HG02763 (cell line): ENCODE measurements at regions not wholly inside any gene's neighbourhood (a gene's known extent, or its start where the extent isn't known, plus 50 kb on each side); places are given as distances from the start of the nearest gene placed in this dataset.
"Not testable (repeated sequence)": the region's sequence is repeated elsewhere in the genome, so short reads cannot be mapped to it uniquely, and the experiment has no call there.

Source experiments
- ATAC-seq: cut with Tn5 transposase; IDR thresholded peaks from one replicate; pipeline ENCODE4 v1.9.1; 2021; ENCODE audit warnings: mild to moderate bottlenecking, moderate library complexity; ENCODE audit not compliant: unreplicated experiment

DNA sequence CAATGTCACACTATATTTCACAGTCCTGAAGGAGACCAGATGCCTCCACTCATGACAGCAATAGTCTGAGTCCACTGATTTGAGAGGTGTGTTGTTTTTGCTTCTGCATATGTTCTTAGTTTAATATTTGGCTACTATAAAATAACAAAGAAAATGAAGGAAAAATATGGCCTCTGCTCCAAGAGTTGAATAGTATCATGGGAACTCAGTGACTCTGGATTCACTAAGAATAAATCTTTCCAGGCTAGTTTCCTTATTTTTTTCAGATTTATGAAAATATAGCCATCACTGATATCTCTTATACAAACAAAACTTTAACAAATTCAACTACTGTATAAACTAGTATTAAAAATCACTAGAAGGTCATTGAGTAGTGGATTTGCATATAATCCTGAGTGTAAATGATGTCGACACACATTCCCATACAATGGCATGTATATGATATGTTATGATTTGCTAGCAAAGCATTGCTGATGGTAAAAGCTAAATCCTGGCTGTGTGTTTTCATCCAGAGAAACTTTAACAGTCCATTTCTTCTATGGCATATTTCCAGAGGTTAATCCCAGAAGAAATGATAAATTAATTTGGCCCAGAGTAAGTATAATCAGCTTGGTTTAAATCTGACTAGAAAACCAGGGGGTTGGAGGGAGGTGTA is 66.0 kb upstream of the VIPR2 start:
- no peak for ATAC-seq

- no peak for ATAC-seq
Measured at GRCh38 chr7:159209429-159209828, 64.8 kb upstream of the VIPR2 start.

DNA sequence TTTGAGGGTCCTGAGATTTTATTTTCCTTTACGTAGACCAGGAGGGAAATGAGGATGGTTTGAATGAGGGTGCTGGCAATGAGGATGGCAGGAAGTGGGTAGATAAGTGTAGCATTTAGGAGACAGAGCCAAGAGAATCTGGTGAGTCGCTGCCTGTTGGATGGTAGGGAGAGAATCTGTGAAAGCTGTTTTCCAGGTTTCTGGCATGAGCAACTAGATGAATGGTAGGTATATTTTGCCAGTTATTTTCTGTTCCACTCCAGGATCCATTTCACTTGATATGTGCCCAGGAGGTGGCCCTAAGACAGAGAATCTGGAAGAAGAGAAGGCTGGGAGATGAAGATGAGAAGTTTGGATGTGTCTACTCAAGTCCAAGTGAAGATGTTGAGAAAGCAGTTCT is 63.3 kb upstream of the VIPR2 start:
- ATAC-seq, result no peak

- ATAC-seq, result no peak
Measured at GRCh38 chr7:159207393-159207792, 62.7 kb upstream of the VIPR2 start.

DNA sequence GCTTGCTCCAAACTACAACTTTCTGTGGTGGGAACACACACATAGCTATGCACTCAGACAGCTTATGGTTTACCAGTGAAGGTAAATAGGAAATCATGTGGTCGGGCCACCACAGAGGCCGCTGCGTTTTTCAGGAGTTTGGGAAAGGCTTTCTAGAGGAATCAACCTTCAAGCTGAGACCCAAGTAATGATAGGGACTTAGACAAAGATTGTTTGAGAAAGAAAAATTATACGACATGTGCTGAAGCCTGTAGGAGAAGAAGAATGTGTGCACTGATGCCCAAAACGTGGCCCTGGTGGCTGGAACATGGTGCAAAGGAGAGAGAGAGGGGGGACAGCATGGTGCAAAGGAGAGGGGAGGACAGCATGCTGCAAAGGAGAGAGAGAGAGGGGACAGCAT is 61.2 kb upstream of the VIPR2 start:
- ATAC-seq, result no peak

DNA sequence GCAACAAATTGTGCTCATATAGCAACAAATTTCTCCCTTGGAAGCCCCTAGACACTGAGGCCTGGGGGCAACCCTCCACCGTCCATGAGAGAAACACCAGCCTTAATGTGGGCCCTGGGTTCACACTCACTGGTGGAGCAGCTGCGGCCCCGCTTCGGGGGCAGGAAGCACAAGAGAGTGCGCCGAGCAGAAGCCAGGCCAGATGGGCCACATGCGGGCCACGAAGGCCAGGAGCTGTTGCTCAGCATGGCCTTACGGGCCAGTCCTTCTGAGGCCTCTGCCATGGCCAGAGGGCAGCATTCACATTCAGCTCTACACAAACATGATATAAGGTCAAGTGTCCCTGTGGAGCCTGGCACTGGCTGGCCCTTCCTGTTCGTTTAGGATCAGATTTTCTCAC is 60.0 kb upstream of the VIPR2 start:
- ATAC-seq, result no peak

- ATAC-seq, result not testable (repeated sequence)
Measured at GRCh38 chr7:159203253-159203652, 58.6 kb upstream of the VIPR2 start.

- ATAC-seq, result no peak
Measured at GRCh38 chr7:159201722-159202330, 57.2 kb upstream of the VIPR2 start.

DNA sequence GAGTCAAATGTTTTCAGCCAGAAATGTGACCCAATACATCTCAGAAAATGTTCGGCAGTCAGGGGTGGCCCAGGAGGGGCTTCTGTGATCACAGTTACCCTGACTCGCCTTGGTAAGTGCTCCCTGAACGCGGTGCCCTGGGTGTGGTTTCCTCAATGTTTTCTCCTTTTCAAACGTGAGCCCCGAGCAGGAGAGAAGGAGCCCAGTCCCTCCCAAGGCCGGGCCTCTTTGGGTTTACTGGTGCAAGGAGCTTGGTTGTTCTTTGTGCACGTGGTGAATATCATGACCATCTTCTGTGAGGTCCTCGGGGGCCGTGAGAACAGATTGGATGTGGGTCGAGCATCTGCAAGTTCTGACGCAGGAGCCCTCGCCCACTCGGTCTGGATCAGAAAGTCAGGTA is 55.8 kb upstream of the VIPR2 start:
- no peak for ATAC-seq

DNA sequence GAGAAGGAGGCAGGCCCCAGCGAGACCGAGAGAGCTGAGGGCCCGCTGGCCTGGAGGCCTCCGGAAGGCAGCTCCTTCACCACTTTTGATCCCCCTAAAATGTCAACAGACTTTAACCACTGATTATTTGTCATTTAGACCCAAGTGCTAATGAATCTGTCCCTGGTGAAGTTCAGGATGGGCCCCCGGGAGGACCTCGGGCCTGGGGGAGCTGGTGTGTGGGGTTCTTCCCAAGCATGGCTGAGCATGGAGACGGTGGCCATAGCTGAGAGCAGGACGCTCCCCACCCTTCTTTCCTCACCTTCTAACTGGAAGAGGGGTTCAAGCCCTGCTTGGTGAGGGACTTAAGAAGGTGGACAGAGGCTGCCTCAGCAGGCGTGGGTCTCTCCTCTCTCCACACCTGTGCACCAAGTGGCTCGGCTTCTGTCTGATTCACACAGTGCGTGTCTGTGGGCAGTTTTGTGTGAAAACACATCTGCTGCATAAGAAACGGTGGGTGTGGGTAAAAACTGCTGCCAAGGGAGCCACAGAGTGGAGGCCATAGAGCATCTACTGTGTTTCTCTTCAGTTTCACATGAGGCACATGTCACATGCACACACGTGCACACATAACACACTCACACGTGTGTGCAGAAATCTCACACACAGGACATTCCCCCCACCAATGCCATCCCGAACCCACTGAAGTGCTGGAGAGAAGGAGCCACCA is 53.5 kb upstream of the VIPR2 start:
- no peak for ATAC-seq

DNA sequence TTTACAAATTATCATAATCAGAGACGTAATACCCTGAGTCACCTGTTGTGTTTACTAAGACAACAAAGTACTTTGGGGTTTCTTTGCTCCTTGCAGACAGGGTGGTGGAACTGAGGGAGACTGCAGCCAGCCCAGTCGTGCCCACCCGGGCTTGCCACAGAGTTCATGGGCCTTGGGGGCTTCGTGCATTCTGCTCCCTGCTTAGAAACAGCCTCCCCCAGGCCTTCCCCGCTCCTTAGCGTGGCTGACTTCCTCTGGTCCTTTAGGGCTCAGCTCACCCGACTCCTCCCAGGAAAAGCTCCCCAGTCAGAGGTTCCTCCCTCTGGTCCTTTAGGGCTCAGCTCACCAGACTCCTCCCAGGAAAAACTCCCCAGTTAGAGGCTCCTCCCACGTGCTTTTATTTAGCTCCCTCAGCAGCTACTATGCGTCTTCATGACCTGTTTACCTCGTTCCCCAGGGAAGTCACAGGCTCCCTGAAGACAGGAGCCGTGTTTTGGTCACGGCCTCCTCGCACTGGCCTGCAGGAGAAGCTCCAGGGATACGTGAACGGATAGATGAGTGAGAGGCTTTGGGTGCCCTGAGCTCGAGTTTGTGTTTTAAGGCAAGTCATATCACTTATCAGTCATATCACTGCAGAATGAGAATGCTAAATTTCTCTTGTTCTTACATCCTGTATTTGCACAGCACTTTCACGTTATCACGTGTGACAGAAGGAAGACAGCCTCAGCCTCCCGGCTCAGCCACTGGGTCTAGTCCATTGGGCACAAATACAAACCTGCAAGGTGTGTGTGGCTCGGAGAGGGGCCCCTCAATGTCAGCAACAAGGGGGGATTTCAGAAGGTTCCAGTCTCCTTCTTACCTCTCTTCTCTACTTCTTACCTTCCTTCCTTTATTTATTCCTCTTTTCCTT is 52.7 kb upstream of the VIPR2 start:
- ATAC-seq, result peak; percentile 70

DNA sequence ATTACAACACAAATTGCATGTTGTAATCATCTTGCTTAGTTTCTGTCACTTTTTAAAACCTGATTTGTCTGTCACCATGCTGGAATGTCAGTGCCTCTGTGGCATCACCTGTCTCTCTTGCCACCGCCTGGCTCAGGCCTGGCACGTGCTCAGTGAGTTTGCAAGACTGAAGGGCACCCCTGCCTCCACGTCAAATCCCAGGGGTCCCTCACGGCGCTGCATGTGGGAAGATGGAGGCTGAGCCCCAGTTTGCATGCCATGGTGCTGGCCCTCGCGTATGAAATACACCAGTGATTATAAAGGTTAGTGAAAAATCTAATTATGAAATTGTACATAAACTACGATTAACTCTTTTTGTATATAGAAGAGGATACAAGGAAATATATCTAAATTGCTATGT is 51.9 kb upstream of the VIPR2 start:
- ATAC-seq, result no peak

DNA sequence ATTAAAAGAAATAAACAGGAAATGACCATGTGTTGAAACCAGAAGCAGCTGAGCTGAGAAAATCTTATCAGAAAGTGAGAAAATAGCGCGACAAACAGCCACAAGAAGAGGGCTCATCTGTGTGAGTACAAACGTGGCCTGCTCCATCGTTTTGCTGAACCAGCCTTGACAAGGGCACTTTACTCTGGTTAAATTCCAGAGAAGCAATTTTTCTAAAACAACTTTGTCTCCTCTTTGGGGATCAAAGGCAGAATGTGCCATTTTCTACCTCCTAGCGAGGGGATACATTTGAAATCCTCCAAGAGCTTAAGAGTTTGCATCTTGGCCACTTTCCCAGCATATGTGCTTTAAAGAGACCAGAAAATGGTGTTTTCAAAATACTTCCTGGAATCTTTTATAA is 51.3 kb upstream of the VIPR2 start:
- no peak for ATAC-seq
